Thyroid gland (tissue), 4 donors: ENCODE measurements at regions not wholly inside any gene's neighbourhood (a gene's known extent, or its start where the extent isn't known, plus 50 kb on each side); places are given as distances from the start of the nearest gene placed in this dataset.

ENCODE experiments used
- CTCF ChIP-seq, 6 experiments: fragments of 200-600 bp in 3 of 6; fragments of 450-650 bp in 3 of 6; sonication (generic) in 3 of 6; IDR thresholded peaks; one replicate each; pipeline ENCODE4 v1.5.1; 2016 to 2019; ENCODE audit warnings: antibody characterized with exemption in 6 of 6, mild to moderate bottlenecking in 2 of 6, inconsistent platforms in 1 of 6, moderate library complexity in 1 of 6
- POLR2A ChIP-seq, 2 donors: fragments of 450-650 bp; IDR thresholded peaks; one replicate each; pipeline ENCODE4 v1.6.1; 2017; ENCODE audit warnings: antibody characterized with exemption in 2 of 2, mild to moderate bottlenecking in 2 of 2, moderate library complexity in 1 of 2

- no peak for TF ChIP-seq CTCF (IDR thresholded peaks at IDR 0.05)
- no peak for TF ChIP-seq POLR2A (IDR thresholded peaks at IDR 0.05)
Measured at GRCh38 chrX:65591206-65591605, 56.6 kb upstream of the LAS1L start.
